ENCODE measurements at regions not wholly inside any gene's neighbourhood (a gene's known extent, or its start where the extent isn't known, plus 50 kb on each side); places are given as distances from the start of the nearest gene placed in this dataset.

DNA sequence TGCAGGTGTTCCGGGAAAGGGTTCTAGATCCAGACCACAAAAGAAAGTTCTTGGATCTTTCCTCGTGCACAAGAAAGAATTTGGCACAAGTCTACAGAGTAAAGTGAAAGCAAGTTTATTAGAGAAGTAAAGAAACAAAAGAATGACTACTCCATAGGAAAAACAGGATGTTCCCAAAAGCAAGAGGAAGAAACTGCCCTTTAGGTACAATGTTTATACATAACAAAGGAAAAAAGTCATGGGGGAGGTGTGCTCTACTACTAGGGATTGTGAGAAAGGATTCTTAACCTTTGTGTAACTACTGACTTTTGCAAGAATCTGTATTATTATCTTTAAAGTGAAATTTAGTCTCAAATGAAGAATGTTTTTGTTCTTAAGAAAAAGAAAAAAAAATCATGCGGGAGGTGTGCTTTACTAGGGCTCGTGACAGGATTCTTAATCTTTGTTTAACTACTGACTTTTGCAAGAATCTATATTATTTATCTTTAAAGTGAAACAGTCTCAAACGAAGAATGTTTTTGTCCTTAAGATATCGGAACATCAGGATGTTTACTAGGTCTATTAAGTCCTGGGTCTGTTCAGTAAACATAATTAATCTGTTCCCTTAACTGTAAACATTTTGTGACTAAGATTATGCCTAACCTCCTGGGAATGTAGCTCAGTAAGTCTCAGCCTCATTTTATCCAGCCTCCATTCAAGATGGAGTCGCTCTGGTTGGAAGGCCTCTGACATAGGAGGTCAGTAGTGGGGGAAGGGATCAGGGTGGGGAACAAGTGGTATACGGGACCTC is 110.4 kb upstream of the BEND4 start:
- TF ChIP-seq, protein P1, sequence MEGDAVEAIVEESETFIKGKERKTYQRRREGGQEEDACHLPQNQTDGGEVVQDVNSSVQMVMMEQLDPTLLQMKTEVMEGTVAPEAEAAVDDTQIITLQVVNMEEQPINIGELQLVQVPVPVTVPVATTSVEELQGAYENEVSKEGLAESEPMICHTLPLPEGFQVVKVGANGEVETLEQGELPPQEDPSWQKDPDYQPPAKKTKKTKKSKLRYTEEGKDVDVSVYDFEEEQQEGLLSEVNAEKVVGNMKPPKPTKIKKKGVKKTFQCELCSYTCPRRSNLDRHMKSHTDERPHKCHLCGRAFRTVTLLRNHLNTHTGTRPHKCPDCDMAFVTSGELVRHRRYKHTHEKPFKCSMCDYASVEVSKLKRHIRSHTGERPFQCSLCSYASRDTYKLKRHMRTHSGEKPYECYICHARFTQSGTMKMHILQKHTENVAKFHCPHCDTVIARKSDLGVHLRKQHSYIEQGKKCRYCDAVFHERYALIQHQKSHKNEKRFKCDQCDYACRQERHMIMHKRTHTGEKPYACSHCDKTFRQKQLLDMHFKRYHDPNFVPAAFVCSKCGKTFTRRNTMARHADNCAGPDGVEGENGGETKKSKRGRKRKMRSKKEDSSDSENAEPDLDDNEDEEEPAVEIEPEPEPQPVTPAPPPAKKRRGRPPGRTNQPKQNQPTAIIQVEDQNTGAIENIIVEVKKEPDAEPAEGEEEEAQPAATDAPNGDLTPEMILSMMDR (conservative IDR thresholded peaks at IDR 0.05; ENCODE audit: low read depth in 2 of 2) = no peak
- TF ChIP-seq JUNB (IDR thresholded peaks at IDR 0.05; ENCODE audit: unreplicated experiment) = no peak
- TF ChIP-seq, protein P2, sequence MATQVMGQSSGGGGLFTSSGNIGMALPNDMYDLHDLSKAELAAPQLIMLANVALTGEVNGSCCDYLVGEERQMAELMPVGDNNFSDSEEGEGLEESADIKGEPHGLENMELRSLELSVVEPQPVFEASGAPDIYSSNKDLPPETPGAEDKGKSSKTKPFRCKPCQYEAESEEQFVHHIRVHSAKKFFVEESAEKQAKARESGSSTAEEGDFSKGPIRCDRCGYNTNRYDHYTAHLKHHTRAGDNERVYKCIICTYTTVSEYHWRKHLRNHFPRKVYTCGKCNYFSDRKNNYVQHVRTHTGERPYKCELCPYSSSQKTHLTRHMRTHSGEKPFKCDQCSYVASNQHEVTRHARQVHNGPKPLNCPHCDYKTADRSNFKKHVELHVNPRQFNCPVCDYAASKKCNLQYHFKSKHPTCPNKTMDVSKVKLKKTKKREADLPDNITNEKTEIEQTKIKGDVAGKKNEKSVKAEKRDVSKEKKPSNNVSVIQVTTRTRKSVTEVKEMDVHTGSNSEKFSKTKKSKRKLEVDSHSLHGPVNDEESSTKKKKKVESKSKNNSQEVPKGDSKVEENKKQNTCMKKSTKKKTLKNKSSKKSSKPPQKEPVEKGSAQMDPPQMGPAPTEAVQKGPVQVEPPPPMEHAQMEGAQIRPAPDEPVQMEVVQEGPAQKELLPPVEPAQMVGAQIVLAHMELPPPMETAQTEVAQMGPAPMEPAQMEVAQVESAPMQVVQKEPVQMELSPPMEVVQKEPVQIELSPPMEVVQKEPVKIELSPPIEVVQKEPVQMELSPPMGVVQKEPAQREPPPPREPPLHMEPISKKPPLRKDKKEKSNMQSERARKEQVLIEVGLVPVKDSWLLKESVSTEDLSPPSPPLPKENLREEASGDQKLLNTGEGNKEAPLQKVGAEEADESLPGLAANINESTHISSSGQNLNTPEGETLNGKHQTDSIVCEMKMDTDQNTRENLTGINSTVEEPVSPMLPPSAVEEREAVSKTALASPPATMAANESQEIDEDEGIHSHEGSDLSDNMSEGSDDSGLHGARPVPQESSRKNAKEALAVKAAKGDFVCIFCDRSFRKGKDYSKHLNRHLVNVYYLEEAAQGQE (IDR thresholded peaks at IDR 0.05; ENCODE audit: unreplicated experiment) = no peak
- no peak for TF ChIP-seq POLR2AphosphoS5 (IDR thresholded peaks at IDR 0.05; ENCODE audit: low read depth)
- no peak for TF ChIP-seq EZH2 (IDR thresholded peaks at IDR 0.05; ENCODE audit: low read depth, unreplicated experiment)
- TF ChIP-seq EZH2phosphoT487 (IDR thresholded peaks at IDR 0.05; ENCODE audit: unreplicated experiment) = no peak
- no peak for TF ChIP-seq STAT1 (IDR thresholded peaks at IDR 0.05; ENCODE audit: unreplicated experiment)
- no peak for TF ChIP-seq ZNF114 (CRISPR knock-in tag; IDR thresholded peaks at IDR 0.05)
- TF ChIP-seq, protein P3, sequence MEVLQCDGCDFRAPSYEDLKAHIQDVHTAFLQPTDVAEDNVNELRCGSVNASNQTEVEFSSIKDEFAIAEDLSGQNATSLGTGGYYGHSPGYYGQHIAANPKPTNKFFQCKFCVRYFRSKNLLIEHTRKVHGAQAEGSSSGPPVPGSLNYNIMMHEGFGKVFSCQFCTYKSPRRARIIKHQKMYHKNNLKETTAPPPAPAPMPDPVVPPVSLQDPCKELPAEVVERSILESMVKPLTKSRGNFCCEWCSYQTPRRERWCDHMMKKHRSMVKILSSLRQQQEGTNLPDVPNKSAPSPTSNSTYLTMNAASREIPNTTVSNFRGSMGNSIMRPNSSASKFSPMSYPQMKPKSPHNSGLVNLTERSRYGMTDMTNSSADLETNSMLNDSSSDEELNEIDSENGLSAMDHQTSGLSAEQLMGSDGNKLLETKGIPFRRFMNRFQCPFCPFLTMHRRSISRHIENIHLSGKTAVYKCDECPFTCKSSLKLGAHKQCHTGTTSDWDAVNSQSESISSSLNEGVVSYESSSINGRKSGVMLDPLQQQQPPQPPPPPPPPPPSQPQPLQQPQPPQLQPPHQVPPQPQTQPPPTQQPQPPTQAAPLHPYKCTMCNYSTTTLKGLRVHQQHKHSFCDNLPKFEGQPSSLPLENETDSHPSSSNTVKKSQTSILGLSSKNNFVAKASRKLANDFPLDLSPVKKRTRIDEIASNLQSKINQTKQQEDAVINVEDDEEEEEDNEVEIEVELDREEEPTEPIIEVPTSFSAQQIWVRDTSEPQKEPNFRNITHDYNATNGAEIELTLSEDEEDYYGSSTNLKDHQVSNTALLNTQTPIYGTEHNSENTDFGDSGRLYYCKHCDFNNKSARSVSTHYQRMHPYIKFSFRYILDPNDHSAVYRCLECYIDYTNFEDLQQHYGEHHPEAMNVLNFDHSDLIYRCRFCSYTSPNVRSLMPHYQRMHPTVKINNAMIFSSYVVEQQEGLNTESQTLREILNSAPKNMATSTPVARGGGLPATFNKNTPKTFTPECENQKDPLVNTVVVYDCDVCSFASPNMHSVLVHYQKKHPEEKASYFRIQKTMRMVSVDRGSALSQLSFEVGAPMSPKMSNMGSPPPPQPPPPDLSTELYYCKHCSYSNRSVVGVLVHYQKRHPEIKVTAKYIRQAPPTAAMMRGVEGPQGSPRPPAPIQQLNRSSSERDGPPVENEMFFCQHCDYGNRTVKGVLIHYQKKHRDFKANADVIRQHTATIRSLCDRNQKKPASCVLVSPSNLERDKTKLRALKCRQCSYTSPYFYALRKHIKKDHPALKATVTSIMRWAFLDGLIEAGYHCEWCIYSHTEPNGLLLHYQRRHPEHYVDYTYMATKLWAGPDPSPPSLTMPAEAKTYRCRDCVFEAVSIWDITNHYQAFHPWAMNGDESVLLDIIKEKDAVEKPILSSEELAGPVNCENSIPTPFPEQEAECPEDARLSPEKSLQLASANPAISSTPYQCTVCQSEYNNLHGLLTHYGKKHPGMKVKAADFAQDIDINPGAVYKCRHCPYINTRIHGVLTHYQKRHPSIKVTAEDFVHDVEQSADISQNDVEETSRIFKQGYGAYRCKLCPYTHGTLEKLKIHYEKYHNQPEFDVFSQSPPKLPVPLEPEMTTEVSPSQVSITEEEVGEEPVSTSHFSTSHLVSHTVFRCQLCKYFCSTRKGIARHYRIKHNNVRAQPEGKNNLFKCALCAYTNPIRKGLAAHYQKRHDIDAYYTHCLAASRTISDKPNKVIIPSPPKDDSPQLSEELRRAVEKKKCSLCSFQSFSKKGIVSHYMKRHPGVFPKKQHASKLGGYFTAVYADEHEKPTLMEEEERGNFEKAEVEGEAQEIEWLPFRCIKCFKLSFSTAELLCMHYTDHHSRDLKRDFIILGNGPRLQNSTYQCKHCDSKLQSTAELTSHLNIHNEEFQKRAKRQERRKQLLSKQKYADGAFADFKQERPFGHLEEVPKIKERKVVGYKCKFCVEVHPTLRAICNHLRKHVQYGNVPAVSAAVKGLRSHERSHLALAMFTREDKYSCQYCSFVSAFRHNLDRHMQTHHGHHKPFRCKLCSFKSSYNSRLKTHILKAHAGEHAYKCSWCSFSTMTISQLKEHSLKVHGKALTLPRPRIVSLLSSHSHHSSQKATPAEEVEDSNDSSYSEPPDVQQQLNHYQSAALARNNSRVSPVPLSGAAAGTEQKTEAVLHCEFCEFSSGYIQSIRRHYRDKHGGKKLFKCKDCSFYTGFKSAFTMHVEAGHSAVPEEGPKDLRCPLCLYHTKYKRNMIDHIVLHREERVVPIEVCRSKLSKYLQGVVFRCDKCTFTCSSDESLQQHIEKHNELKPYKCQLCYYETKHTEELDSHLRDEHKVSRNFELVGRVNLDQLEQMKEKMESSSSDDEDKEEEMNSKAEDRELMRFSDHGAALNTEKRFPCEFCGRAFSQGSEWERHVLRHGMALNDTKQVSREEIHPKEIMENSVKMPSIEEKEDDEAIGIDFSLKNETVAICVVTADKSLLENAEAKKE (CRISPR knock-in tag; IDR thresholded peaks at IDR 0.05) = no peak
- TF ChIP-seq CREB1 (CRISPR knock-in tag; IDR thresholded peaks at IDR 0.05; ENCODE audit: low read depth) = no peak
- TF ChIP-seq NANOG (IDR thresholded peaks at IDR 0.05; ENCODE audit: borderline replicate concordance) = no peak
- TF ChIP-seq, protein P4, sequence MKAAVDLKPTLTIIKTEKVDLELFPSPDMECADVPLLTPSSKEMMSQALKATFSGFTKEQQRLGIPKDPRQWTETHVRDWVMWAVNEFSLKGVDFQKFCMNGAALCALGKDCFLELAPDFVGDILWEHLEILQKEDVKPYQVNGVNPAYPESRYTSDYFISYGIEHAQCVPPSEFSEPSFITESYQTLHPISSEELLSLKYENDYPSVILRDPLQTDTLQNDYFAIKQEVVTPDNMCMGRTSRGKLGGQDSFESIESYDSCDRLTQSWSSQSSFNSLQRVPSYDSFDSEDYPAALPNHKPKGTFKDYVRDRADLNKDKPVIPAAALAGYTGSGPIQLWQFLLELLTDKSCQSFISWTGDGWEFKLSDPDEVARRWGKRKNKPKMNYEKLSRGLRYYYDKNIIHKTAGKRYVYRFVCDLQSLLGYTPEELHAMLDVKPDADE (IDR thresholded peaks at IDR 0.05) = no peak
- TF ChIP-seq ZNF331 (CRISPR knock-in tag; IDR thresholded peaks at IDR 0.05; ENCODE audit: low read depth) = no peak

All from GM23338 (cell line).